Astrocyte (in vitro differentiated cells and primary cell): ENCODE measurements at regions not wholly inside any gene's neighbourhood (a gene's known extent, or its start where the extent isn't known, plus 50 kb on each side); places are given as distances from the start of the nearest gene placed in this dataset.

Experiments used
- DNase-seq: peaks from one replicate; pipeline ENCODE4 v3.0.0-alpha.2; 2010; ENCODE audit warnings: low read depth
- FAIRE-seq: peaks from 2 replicates; lab custom pipeline; 2011; peaks lifted over from hg19 to GRCh38; lab: Jason Lieb, UNC
- H2AFZ ChIP-seq: 2 replicates; pipeline ENCODE4 v1.6.0; 2012; ENCODE audit warnings: low read depth, low read length, inconsistent platforms
- H3K27ac ChIP-seq: 2 replicates; pipeline ENCODE4 v1.5.1; 2011; ENCODE audit warnings: low read depth, low read length, inconsistent platforms
- H3K27me3 ChIP-seq: 2 replicates; pipeline ENCODE4 v1.6.0; 2011; ENCODE audit warnings: low read length, inconsistent platforms; ENCODE audit not compliant: insufficient read depth
- H3K36me3 ChIP-seq: 2 replicates; pipeline ENCODE4 v1.5.1; 2011; ENCODE audit warnings: low read length, inconsistent platforms; ENCODE audit not compliant: insufficient read depth
- H3K4me1 ChIP-seq: 2 replicates; pipeline ENCODE4 v1.5.1; 2011; ENCODE audit warnings: low read length, inconsistent platforms; ENCODE audit not compliant: insufficient read depth
- H3K4me2 ChIP-seq: 2 replicates; pipeline ENCODE4 v1.6.0; 2012; ENCODE audit warnings: low read length, inconsistent platforms
- H3K4me3 ChIP-seq: 2 replicates; pipeline ENCODE4 v1.5.1; 2011; ENCODE audit warnings: low read depth, mild to moderate bottlenecking, low read length, inconsistent platforms; ENCODE audit not compliant: insufficient read depth
- H3K79me2 ChIP-seq: 2 replicates; pipeline ENCODE4 v1.6.0; 2012; ENCODE audit warnings: mild to moderate bottlenecking, low read length, inconsistent platforms; ENCODE audit not compliant: insufficient read depth
- H3K9ac ChIP-seq: 2 replicates; pipeline ENCODE4 v1.6.0; 2012; ENCODE audit warnings: mild to moderate bottlenecking, low read length, inconsistent platforms
- H3K9me3 ChIP-seq: 2 replicates; pipeline ENCODE4 v1.5.1; 2012; ENCODE audit warnings: low read depth, mild to moderate bottlenecking, low read length, inconsistent platforms; ENCODE audit not compliant: insufficient read depth
- H4K20me1 ChIP-seq: 2 replicates; pipeline ENCODE4 v1.6.0; 2012; ENCODE audit warnings: low read length, inconsistent platforms; ENCODE audit not compliant: insufficient read depth
- H3K27ac Mint-ChIP-seq: one replicate; pipeline ENCODE4 v1.8.0; 2021; ENCODE audit warnings: mild to moderate bottlenecking, mixed read lengths; ENCODE audit not compliant: unreplicated experiment
- H3K27me3 Mint-ChIP-seq: one replicate; pipeline ENCODE4 v1.8.0; 2021; ENCODE audit warnings: low read depth, mixed read lengths; ENCODE audit not compliant: unreplicated experiment
- H3K36me3 Mint-ChIP-seq: one replicate; pipeline ENCODE4 v1.8.0; 2021; ENCODE audit warnings: low read depth, mixed read lengths; ENCODE audit not compliant: unreplicated experiment
- H3K4me1 Mint-ChIP-seq: one replicate; pipeline ENCODE4 v1.8.0; 2021; ENCODE audit warnings: low read depth, mixed read lengths; ENCODE audit not compliant: unreplicated experiment
- H3K4me3 Mint-ChIP-seq: one replicate; pipeline ENCODE4 v1.8.0; 2021; ENCODE audit warnings: mild to moderate bottlenecking, moderate library complexity, mixed read lengths; ENCODE audit not compliant: unreplicated experiment
- H3K9me3 Mint-ChIP-seq: one replicate; pipeline ENCODE4 v1.8.0; 2021; ENCODE audit warnings: mild to moderate bottlenecking, mixed read lengths; ENCODE audit not compliant: unreplicated experiment
- EZH2 ChIP-seq: IDR thresholded peaks from 2 replicates; pipeline ENCODE4 v1.6.1; 2012; ENCODE audit warnings: mild to moderate bottlenecking, low read length, inconsistent platforms; ENCODE audit not compliant: insufficient read depth
- TF ChIP-seq, protein P1 (sequence below): IDR thresholded peaks from 2 replicates; pipeline ENCODE4 v1.5.1; 2011; ENCODE audit warnings: low read depth, mild to moderate bottlenecking, inconsistent platforms, low read length, moderate library complexity; ENCODE audit not compliant: insufficient read depth

DNA sequence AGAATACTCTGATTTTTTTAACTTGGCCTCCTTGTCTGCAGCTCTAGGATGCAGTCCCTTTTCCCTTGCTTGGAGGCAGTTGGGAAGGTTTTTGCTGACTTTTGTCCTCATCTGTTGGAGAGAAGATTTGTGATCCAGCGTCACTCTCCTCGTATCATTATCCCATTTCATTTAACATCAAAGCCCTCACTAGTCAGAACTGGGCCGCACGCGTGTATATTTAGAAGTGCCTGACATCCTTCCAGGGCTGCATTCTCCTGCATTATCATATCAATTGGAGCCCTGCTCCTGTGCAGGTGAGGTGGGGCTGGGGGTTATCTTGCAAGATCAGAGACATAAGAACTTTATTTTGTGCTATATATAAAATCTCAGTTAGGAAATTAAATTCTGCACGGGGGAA, 435.1 kb upstream of the HS6ST1 start:
- H3K27me3 ChIP-seq = no peaks in the 10 kb centered on the region
- Mint-ChIP-seq H3K9me3 (peaks cover 2% of the 10 kb centered on the region), H3K4me1 (peaks cover 24% of the 10 kb centered on the region), H3K27me3 (peaks cover 12% of the 10 kb centered on the region), H3K27ac (no peak overlapping the region), H3K36me3 (no peaks in the 10 kb centered on the region), H3K4me3 (no peak overlapping the region)
- H3K36me3 ChIP-seq = no peaks in the 10 kb centered on the region
- H3K79me2 ChIP-seq = no peaks in the 10 kb centered on the region
- H3K27ac ChIP-seq = no peak overlapping the region
- no peak overlapping the region for H3K9ac ChIP-seq
- H3K9me3 ChIP-seq = no peaks in the 10 kb centered on the region
- no peaks in the 10 kb centered on the region for H3K4me1 ChIP-seq
- H3K4me3 ChIP-seq = no peak overlapping the region
- no peak for DNase-seq
- no peak overlapping the region for H2AFZ ChIP-seq
- no peak overlapping the region for H3K4me2 ChIP-seq
- no peaks in the 10 kb centered on the region for H4K20me1 ChIP-seq
- TF ChIP-seq EZH2 = no peak
- TF ChIP-seq, protein P1, sequence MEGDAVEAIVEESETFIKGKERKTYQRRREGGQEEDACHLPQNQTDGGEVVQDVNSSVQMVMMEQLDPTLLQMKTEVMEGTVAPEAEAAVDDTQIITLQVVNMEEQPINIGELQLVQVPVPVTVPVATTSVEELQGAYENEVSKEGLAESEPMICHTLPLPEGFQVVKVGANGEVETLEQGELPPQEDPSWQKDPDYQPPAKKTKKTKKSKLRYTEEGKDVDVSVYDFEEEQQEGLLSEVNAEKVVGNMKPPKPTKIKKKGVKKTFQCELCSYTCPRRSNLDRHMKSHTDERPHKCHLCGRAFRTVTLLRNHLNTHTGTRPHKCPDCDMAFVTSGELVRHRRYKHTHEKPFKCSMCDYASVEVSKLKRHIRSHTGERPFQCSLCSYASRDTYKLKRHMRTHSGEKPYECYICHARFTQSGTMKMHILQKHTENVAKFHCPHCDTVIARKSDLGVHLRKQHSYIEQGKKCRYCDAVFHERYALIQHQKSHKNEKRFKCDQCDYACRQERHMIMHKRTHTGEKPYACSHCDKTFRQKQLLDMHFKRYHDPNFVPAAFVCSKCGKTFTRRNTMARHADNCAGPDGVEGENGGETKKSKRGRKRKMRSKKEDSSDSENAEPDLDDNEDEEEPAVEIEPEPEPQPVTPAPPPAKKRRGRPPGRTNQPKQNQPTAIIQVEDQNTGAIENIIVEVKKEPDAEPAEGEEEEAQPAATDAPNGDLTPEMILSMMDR = no peak
- FAIRE-seq = no peak

DNA sequence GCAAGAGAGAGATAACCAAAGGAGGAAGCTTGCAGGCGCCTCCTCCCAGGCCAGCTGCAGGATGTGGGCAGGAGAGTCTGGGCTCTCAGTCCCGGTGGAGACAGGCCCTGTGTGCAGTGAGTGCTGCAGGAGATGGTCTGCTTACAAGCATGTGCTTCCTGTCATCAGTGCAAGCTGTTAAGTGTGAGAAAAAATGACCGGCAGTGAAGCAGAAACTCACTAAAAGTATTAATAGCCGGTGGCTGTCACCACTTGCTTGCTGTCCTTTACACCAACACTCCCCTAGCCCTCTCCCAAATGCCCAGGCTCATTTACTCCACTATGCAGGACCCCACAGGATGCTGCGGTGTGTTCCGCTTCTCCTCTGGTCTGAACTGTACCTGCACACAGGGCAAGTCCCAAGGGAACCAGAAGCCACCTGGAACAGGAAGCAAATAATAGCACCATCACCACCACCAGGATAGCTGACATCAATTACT, 435.6 kb upstream of the HS6ST1 start:
- no peaks in the 10 kb centered on the region for H3K9me3 ChIP-seq
- H3K36me3 ChIP-seq = no peaks in the 10 kb centered on the region
- no peak overlapping the region for H3K27ac ChIP-seq
- H3K79me2 ChIP-seq = no peaks in the 10 kb centered on the region
- peak; percentile 27 for DNase-seq
- H3K4me3 ChIP-seq = no peak overlapping the region
- peaks cover 2% of the 10 kb centered on the region for H3K9me3 Mint-ChIP-seq
- H3K27ac Mint-ChIP-seq = peak overlapping the region; percentile 78
- no peak overlapping the region for H3K4me3 Mint-ChIP-seq
- H2AFZ ChIP-seq = no peak overlapping the region
- peaks cover 9% of the 10 kb centered on the region for H3K27me3 Mint-ChIP-seq
- H4K20me1 ChIP-seq = no peaks in the 10 kb centered on the region
- H3K27me3 ChIP-seq = no peaks in the 10 kb centered on the region
- H3K4me1 ChIP-seq = no peaks in the 10 kb centered on the region
- H3K9ac ChIP-seq = no peak overlapping the region
- no peak for TF ChIP-seq EZH2
- TF ChIP-seq, protein P1 = no peak
- peaks cover 24% of the 10 kb centered on the region for H3K4me1 Mint-ChIP-seq
- no peak for FAIRE-seq
- H3K4me2 ChIP-seq = no peak overlapping the region
- H3K36me3 Mint-ChIP-seq = no peaks in the 10 kb centered on the region

DNA sequence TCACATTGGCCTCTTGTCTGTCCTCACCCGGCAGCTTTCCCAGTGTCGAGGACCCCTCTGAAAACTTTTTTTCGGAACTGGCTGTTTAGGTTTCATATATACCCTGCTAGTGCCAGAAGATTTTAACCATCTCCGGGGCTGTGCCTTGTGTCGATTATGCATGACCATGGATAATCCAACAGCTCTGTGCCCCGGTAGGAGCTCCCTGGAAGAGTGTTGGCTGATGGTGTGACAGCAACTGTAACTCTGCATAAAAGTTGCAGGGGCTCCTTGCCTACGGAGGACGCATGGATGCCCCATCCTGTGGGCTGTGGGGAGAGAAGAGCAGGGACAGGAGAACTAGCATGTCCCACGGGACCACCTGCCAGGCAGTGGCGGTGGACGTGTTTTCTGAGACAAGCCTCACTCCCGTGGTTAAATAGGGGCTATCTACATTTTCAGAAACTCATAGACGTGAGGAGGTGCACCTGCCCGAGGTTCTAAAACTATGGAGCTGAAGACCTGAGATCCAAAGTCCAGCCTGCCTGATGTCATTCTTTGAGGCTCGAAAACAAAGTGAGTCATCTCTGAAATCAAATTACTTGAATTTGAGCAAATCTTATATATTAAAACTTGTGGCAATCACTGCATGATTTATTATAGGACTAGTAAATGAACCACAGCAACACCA, 437.2 kb upstream of the HS6ST1 start:
- no peaks in the 10 kb centered on the region for H4K20me1 ChIP-seq
- no peaks in the 10 kb centered on the region for H3K36me3 Mint-ChIP-seq
- H3K4me3 ChIP-seq = no peak overlapping the region
- no peaks in the 10 kb centered on the region for H3K79me2 ChIP-seq
- FAIRE-seq (no peak), DNase-seq (no peak)
- no peaks in the 10 kb centered on the region for H3K36me3 ChIP-seq
- H3K4me1 Mint-ChIP-seq = peaks cover 24% of the 10 kb centered on the region
- no peak overlapping the region for H3K4me2 ChIP-seq
- H3K4me3 Mint-ChIP-seq = no peak overlapping the region
- H3K9me3 Mint-ChIP-seq = peaks cover 2% of the 10 kb centered on the region
- H3K27ac Mint-ChIP-seq = no peak overlapping the region
- H2AFZ ChIP-seq = no peak overlapping the region
- H3K27ac ChIP-seq = no peak overlapping the region
- no peaks in the 10 kb centered on the region for H3K27me3 ChIP-seq
- H3K4me1 ChIP-seq = no peaks in the 10 kb centered on the region
- H3K27me3 Mint-ChIP-seq = peaks cover 5% of the 10 kb centered on the region
- H3K9ac ChIP-seq = no peak overlapping the region
- TF ChIP-seq EZH2 = no peak
- TF ChIP-seq, protein P1 = no peak
- H3K9me3 ChIP-seq = no peaks in the 10 kb centered on the region
